ENCODE measurements at regions not wholly inside any gene's neighbourhood (a gene's known extent, or its start where the extent isn't known, plus 50 kb on each side); places are given as distances from the start of the nearest gene placed in this dataset.

GRCh38 chr6:91569071-91569470, 982.2 kb upstream of the MAP3K7 start:
- Histone ChIP-seq H3K36me3 (ENCODE audit: control insufficient read depth, insufficient read depth, low read length) (no peaks in the 10 kb centered on the region), H3K27me3 (replicated peaks; ENCODE audit: control insufficient read depth, insufficient read depth, low read length) (no peaks in the 10 kb centered on the region), H3K4me3 (replicated peaks; ENCODE audit: low read depth, low read length) (no peak overlapping the region)
- TF ChIP-seq, protein P1, sequence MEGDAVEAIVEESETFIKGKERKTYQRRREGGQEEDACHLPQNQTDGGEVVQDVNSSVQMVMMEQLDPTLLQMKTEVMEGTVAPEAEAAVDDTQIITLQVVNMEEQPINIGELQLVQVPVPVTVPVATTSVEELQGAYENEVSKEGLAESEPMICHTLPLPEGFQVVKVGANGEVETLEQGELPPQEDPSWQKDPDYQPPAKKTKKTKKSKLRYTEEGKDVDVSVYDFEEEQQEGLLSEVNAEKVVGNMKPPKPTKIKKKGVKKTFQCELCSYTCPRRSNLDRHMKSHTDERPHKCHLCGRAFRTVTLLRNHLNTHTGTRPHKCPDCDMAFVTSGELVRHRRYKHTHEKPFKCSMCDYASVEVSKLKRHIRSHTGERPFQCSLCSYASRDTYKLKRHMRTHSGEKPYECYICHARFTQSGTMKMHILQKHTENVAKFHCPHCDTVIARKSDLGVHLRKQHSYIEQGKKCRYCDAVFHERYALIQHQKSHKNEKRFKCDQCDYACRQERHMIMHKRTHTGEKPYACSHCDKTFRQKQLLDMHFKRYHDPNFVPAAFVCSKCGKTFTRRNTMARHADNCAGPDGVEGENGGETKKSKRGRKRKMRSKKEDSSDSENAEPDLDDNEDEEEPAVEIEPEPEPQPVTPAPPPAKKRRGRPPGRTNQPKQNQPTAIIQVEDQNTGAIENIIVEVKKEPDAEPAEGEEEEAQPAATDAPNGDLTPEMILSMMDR (IDR thresholded peaks at IDR 0.05; ENCODE audit: insufficient read depth, low read length, poor library complexity, severe bottlenecking), result no peak
- no peak for DNase-seq (ENCODE audit: extremely low read depth, insufficient read length)

DNA sequence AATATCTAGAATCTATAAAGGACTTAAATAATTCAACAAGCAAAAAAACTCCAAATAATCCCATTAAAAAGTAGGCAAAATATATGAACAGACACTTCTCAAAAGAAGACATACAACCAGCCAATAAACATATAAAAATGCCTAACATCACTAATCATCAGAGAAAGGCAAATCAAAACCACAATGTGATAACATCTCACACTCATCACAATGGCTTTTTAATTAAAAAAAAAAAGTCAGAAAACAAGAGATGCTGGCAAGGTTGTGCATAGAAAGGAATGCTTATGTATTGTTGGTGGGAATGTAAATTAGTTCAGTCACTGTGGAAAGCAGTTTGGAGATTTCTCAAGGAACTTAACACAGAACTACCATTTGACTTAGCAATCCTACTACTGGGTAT, 979.6 kb upstream of the MAP3K7 start:
- no peak overlapping the region for H3K4me3 ChIP-seq (replicated peaks; ENCODE audit: low read depth, low read length)
- H3K27me3 ChIP-seq (replicated peaks; ENCODE audit: control insufficient read depth, insufficient read depth, low read length), result no peaks in the 10 kb centered on the region
- DNase-seq (ENCODE audit: extremely low read depth, insufficient read length), result no peak
- H3K36me3 ChIP-seq (ENCODE audit: control insufficient read depth, insufficient read depth, low read length), result no peaks in the 10 kb centered on the region
- TF ChIP-seq, protein P1 (IDR thresholded peaks at IDR 0.05; ENCODE audit: insufficient read depth, low read length, poor library complexity, severe bottlenecking), result no peak

DNA sequence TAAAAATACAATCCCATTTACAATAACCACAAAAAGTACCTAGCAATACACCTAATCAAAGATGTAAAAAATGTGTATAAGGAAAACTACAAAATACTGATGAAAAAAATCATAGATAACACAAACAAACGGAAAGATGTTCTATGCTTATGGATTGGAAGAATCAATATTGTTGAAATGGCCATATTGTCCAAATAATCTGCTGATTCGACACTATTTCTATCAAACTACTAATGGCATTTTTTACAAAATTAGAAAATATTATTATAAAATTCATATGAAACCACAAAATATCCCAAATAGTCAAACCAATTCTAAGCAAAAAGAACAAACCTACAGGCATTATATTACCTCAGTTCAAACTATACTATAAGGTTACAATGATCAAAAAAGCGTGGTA, 978.3 kb upstream of the MAP3K7 start:
- H3K36me3 ChIP-seq (ENCODE audit: control insufficient read depth, insufficient read depth, low read length), result no peaks in the 10 kb centered on the region
- TF ChIP-seq, protein P1 (IDR thresholded peaks at IDR 0.05; ENCODE audit: insufficient read depth, low read length, poor library complexity, severe bottlenecking), result no peak
- no peaks in the 10 kb centered on the region for H3K27me3 ChIP-seq (replicated peaks; ENCODE audit: control insufficient read depth, insufficient read depth, low read length)
- no peak for DNase-seq (ENCODE audit: extremely low read depth, insufficient read length)
- H3K4me3 ChIP-seq (replicated peaks; ENCODE audit: low read depth, low read length), result no peak overlapping the region

DNA sequence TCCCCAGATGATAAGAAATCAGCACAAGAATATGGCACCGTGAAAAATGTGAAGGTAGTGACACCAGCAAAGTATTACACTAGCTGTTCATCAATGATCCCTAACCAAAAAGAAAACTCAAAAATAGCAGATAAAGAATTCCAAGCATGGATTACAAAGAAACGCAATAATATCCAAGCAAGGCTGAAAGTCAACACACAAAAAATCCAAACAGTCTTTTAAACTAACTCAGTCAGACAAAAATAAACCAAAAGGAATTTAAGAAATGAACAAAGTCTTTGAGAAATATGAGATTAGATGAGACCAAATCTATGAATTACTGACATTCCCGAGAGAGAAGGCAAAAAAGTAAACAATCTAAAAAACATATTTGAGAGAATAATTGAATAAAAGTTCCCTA, 976.1 kb upstream of the MAP3K7 start:
- H3K4me3 ChIP-seq (replicated peaks; ENCODE audit: low read depth, low read length), result no peak overlapping the region
- TF ChIP-seq, protein P1 (IDR thresholded peaks at IDR 0.05; ENCODE audit: insufficient read depth, low read length, poor library complexity, severe bottlenecking), result no peak
- no peak for DNase-seq (ENCODE audit: extremely low read depth, insufficient read length)
- no peaks in the 10 kb centered on the region for H3K27me3 ChIP-seq (replicated peaks; ENCODE audit: control insufficient read depth, insufficient read depth, low read length)
- no peaks in the 10 kb centered on the region for H3K36me3 ChIP-seq (ENCODE audit: control insufficient read depth, insufficient read depth, low read length)

- TF ChIP-seq, protein P1 (IDR thresholded peaks at IDR 0.05; ENCODE audit: insufficient read depth, low read length, poor library complexity, severe bottlenecking), result no peak
These were observed 973.5 kb upstream of the MAP3K7 start for GRCh38 chr6:91560409-91560808.

GRCh38 chr6:91540902-91541301, 954.0 kb upstream of the MAP3K7 start:
- no peak for DNase-seq (ENCODE audit: extremely low read depth, insufficient read length)
- no peaks in the 10 kb centered on the region for H3K27me3 ChIP-seq (replicated peaks; ENCODE audit: control insufficient read depth, insufficient read depth, low read length)
- no peak overlapping the region for H3K4me3 ChIP-seq (replicated peaks; ENCODE audit: low read depth, low read length)
- no peaks in the 10 kb centered on the region for H3K36me3 ChIP-seq (ENCODE audit: control insufficient read depth, insufficient read depth, low read length)
- TF ChIP-seq, protein P1 (IDR thresholded peaks at IDR 0.05; ENCODE audit: insufficient read depth, low read length, poor library complexity, severe bottlenecking), result no peak

More at GRCh38 chr6:91560409-91560808, 973.5 kb upstream of the MAP3K7 start:
- Histone ChIP-seq H3K36me3 (ENCODE audit: control insufficient read depth, insufficient read depth, low read length) (no peaks in the 10 kb centered on the region), H3K4me3 (replicated peaks; ENCODE audit: low read depth, low read length) (no peak overlapping the region), H3K27me3 (replicated peaks; ENCODE audit: control insufficient read depth, insufficient read depth, low read length) (no peaks in the 10 kb centered on the region)
- DNase-seq (ENCODE audit: extremely low read depth, insufficient read length), result no peak
